GM23248 (cell line): ENCODE measurements at regions not wholly inside any gene's neighbourhood (a gene's known extent, or its start where the extent isn't known, plus 50 kb on each side); places are given as distances from the start of the nearest gene placed in this dataset.
A peak's percentile ranks its signal among the peaks of the same experiment; 100 is the strongest.

Experiments used
- DNase-seq: peaks from one replicate; pipeline ENCODE4 v3.0.0-alpha.2; 2015
- H2AFZ ChIP-seq: fragments of 200-600 bp; sonication (generic); 2 replicates; pipeline ENCODE4 v1.6.1; 2016; ENCODE audit warnings: antibody characterized with exemption
- H3F3A ChIP-seq: fragments of 200-600 bp; sonication (generic); 2 replicates; pipeline ENCODE4 v1.6.1; 2016; ENCODE audit warnings: mild to moderate bottlenecking, antibody characterized with exemption, mixed run types; ENCODE audit not compliant: insufficient read depth
- H3K27ac ChIP-seq: fragments of 200-600 bp; sonication (generic); 2 replicates; pipeline ENCODE4 v1.5.1; 2016; ENCODE audit warnings: mild to moderate bottlenecking
- H3K27me3 ChIP-seq: fragments of 200-600 bp; sonication (generic); replicated peaks from 2 replicates; pipeline ENCODE4 v1.6.1; 2016; ENCODE audit warnings: mild to moderate bottlenecking; ENCODE audit not compliant: insufficient read depth
- H3K36me3 ChIP-seq: fragments of 200-600 bp; sonication (generic); 2 replicates; pipeline ENCODE4 v1.6.1; 2016; ENCODE audit warnings: low read depth, mild to moderate bottlenecking
- H3K4me1 ChIP-seq: fragments of 200-600 bp; sonication (generic); 2 replicates; pipeline ENCODE4 v1.6.1; 2016; ENCODE audit warnings: mild to moderate bottlenecking; ENCODE audit not compliant: insufficient read depth
- H3K4me2 ChIP-seq: fragments of 200-600 bp; sonication (generic); one replicate; pipeline ENCODE4 v1.6.1; 2016; ENCODE audit warnings: mild to moderate bottlenecking; ENCODE audit not compliant: unreplicated experiment
- H3K4me3 ChIP-seq: fragments of 200-600 bp; sonication (generic); 2 replicates; pipeline ENCODE4 v1.5.1; 2016; ENCODE audit warnings: mild to moderate bottlenecking
- H3K79me2 ChIP-seq: fragments of 200-600 bp; sonication (generic); 2 replicates; pipeline ENCODE4 v1.6.1; 2016; ENCODE audit warnings: mild to moderate bottlenecking; ENCODE audit not compliant: insufficient read depth
- H3K9ac ChIP-seq: fragments of 200-600 bp; sonication (generic); 2 replicates; pipeline ENCODE4 v1.6.1; 2016; ENCODE audit warnings: mild to moderate bottlenecking
- H3K9me2 ChIP-seq: fragments of 200-600 bp; sonication (generic); 2 replicates; pipeline ENCODE4 v1.6.1; 2016; ENCODE audit warnings: mixed run types, mild to moderate bottlenecking, moderate library complexity; ENCODE audit not compliant: insufficient read depth
- H3K9me3 ChIP-seq: fragments of 200-600 bp; sonication (generic); one replicate; pipeline ENCODE4 v1.6.1; 2017; ENCODE audit warnings: low read depth
- H4K20me1 ChIP-seq: fragments of 200-600 bp; sonication (generic); 2 replicates; pipeline ENCODE4 v1.6.0; 2016; ENCODE audit not compliant: insufficient read depth
- EZH2 ChIP-seq: fragments of 200-600 bp; sonication (generic); IDR thresholded peaks from 2 replicates; pipeline ENCODE4 v1.6.1; 2018; ENCODE audit warnings: antibody characterized with exemption, mild to moderate bottlenecking; ENCODE audit not compliant: insufficient read depth, poor library complexity, severe bottlenecking
- EZH2phosphoT487 ChIP-seq: fragments of 200-600 bp; sonication (generic); IDR thresholded peaks from 2 replicates; pipeline ENCODE4 v1.6.1; 2018; ENCODE audit warnings: antibody characterized with exemption, moderate library complexity, mild to moderate bottlenecking, low read depth; ENCODE audit not compliant: insufficient read depth
- whole genome bisulfite sequencing, 2 experiments: methylation state at CpG; one replicate each; pipeline ENCODE4 v1.1.6; 2015 to 2017; ENCODE audit warnings: low lambda C conversion rate in 2 of 2, low coverage in 1 of 2; ENCODE audit errors: missing lambda C conversion rate in 2 of 2; 5-methylcytosine and 5-hydroxymethylcytosine counted together
- in situ Hi-C: fragments of 300-500 bp; cut with MboI; formaldehyde crosslinking; loops from 2 replicates; pipeline ENCODE4 v1.15.0; 2020

GRCh38 chr17:77085926-77086432, 54.8 kb upstream of the SEC14L1 start:
- no peak overlapping the region for H3K9ac ChIP-seq
- no peaks in the 10 kb centered on the region for H3K27me3 ChIP-seq
- H2AFZ ChIP-seq: no peak overlapping the region
- peaks cover 5% of the 10 kb centered on the region; the same call in 1 of the 2 replicates for H3K4me1 ChIP-seq
- in situ Hi-C loops: no loop called here
- H3K79me2 ChIP-seq: peaks cover 23% of the 10 kb centered on the region
- no peaks in the 10 kb centered on the region for H4K20me1 ChIP-seq
- DNase-seq: no peak
- H3K9me3 ChIP-seq: no peaks in the 10 kb centered on the region
- no peak overlapping the region for H3K27ac ChIP-seq
- H3F3A ChIP-seq: no peaks in the 10 kb centered on the region
- H3K9me2 ChIP-seq: no peaks in the 10 kb centered on the region
- WGBS, 2 experiments: 30 to 37% methylated on average over 8 of the region's 8 CpGs
- no peak overlapping the region for H3K4me2 ChIP-seq
- H3K36me3 ChIP-seq: no peaks in the 10 kb centered on the region
- TF ChIP-seq EZH2: no peak
- TF ChIP-seq EZH2phosphoT487: no peak
- H3K4me3 ChIP-seq: no peak overlapping the region

- H3K9me2 ChIP-seq: no peaks in the 10 kb centered on the region
- DNase-seq: peak; percentile 79
- no peak for TF ChIP-seq EZH2phosphoT487
- TF ChIP-seq EZH2: no peak
- no peaks in the 10 kb centered on the region for H4K20me1 ChIP-seq
- no peaks in the 10 kb centered on the region for H3K9me3 ChIP-seq
- no peaks in the 10 kb centered on the region for H3K36me3 ChIP-seq
- H3K4me1 ChIP-seq: peaks cover 5% of the 10 kb centered on the region; the same call in 1 of the 2 replicates
- no peaks in the 10 kb centered on the region for H3K27me3 ChIP-seq
- in situ Hi-C loops: no loop called here
- H3K9ac ChIP-seq: no peak overlapping the region
- 0 out of 2 replicates have a peak overlapping the region, but pooled peaks have one; percentile 30 for H3K4me3 ChIP-seq
- H3K79me2 ChIP-seq: peaks cover 28% of the 10 kb centered on the region
- no peaks in the 10 kb centered on the region for H3F3A ChIP-seq
- H3K27ac ChIP-seq: no peak overlapping the region
- 14% methylated on average over 11 of the region's 11 CpGs for WGBS, 2 experiments
- peak overlapping the region; percentile 89 for H2AFZ ChIP-seq
- H3K4me2 ChIP-seq: peak overlapping the region; percentile 9
These were observed 54.2 kb upstream of the SEC14L1 start for GRCh38 chr17:77086433-77087010.

GRCh38 chr17:77087650-77088454, 52.9 kb upstream of the SEC14L1 start:
- 69 to 70% methylated on average over 16 of the region's 16 CpGs for WGBS, 2 experiments
- Histone ChIP-seq H2AFZ (peak overlapping the region; percentile 99), H4K20me1 (no peaks in the 10 kb centered on the region), H3F3A (no peaks in the 10 kb centered on the region), H3K9ac (peak overlapping the region; percentile 96), H3K79me2 (peaks cover 35% of the 10 kb centered on the region), H3K4me3 (peak overlapping the region; percentile 87), H3K27me3 (no peaks in the 10 kb centered on the region), H3K9me2 (no peaks in the 10 kb centered on the region), H3K9me3 (no peaks in the 10 kb centered on the region), H3K27ac (peak overlapping the region; percentile 75), H3K4me2 (peak overlapping the region; percentile 90), H3K4me1 (peaks cover 5% of the 10 kb centered on the region; the same call in 1 of the 2 replicates), H3K36me3 (no peaks in the 10 kb centered on the region)
- in situ Hi-C loops: no loop called here
- DNase-seq: no peak
- TF ChIP-seq EZH2phosphoT487 (no peak), EZH2 (no peak)

GRCh38 chr17:77088455-77089123, 52.2 kb upstream of the SEC14L1 start:
- H3K27me3 ChIP-seq: no peaks in the 10 kb centered on the region
- no peaks in the 10 kb centered on the region for H3K9me2 ChIP-seq
- peaks cover 5% of the 10 kb centered on the region; the same call in 1 of the 2 replicates for H3K4me1 ChIP-seq
- 1% methylated on average over 39 to 40 of the region's 40 CpGs for WGBS, 2 experiments
- peak overlapping the region; percentile 98 for H3K4me2 ChIP-seq
- H3K9ac ChIP-seq: peak overlapping the region; percentile 96
- TF ChIP-seq EZH2 (no peak), EZH2phosphoT487 (no peak)
- in situ Hi-C loops: no loop called here
- peak overlapping the region; percentile 75 for H3K27ac ChIP-seq
- H3F3A ChIP-seq: no peaks in the 10 kb centered on the region
- peak overlapping the region; percentile 87 for H3K4me3 ChIP-seq
- peaks cover 7% of the 10 kb centered on the region; the same call in 1 of the 2 replicates for H3K36me3 ChIP-seq
- peaks cover 35% of the 10 kb centered on the region for H3K79me2 ChIP-seq
- H4K20me1 ChIP-seq: no peaks in the 10 kb centered on the region
- H2AFZ ChIP-seq: peak overlapping the region; percentile 99
- DNase-seq: peak; percentile 97
- H3K9me3 ChIP-seq: no peaks in the 10 kb centered on the region
